Coronary artery (tissue), 2 donors: ENCODE measurements at regions not wholly inside any gene's neighbourhood (a gene's known extent, or its start where the extent isn't known, plus 50 kb on each side); places are given as distances from the start of the nearest gene placed in this dataset.

ENCODE experiments used
- DNase-seq: peaks from one replicate; pipeline ENCODE4 v3.0.0-alpha.2; 2017; ENCODE audit warnings: low spot score
- H3K27ac ChIP-seq, 2 donors: fragments of 200-600 bp; sonication (generic); one replicate each; pipeline ENCODE4 v1.5.1; 2016 to 2019
- H3K4me3 ChIP-seq: fragments of 200-600 bp; sonication (generic); 2 replicates; pipeline ENCODE4 v1.5.1; 2016; ENCODE audit warnings: mild to moderate bottlenecking, moderate library complexity
- TF ChIP-seq, protein P1 (sequence below): fragments of 200-600 bp; sonication (generic); IDR thresholded peaks from one replicate; pipeline ENCODE4 v1.5.1; 2019; ENCODE audit warnings: antibody characterized with exemption

DNA sequence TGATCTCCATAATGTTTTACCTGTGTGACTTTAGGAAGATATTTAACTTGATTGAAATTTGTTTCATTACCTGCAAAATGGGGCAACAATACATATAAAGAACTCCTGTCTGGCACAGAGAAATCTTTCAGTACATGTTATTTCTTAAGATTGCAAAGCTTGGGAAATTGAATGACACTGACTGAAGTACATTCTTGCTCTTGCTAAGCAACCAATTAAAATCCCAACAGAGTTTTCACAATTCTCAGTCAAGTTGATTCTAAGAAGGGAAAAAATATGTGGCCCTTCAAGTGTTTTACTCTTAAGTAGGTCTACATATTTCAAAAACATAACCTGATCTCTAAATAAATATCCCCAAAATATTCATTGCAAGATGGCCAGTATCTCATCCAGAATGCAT lies 2187.0 kb upstream of the ACO1 start:
- DNase-seq: no peak
- TF ChIP-seq, protein P1, sequence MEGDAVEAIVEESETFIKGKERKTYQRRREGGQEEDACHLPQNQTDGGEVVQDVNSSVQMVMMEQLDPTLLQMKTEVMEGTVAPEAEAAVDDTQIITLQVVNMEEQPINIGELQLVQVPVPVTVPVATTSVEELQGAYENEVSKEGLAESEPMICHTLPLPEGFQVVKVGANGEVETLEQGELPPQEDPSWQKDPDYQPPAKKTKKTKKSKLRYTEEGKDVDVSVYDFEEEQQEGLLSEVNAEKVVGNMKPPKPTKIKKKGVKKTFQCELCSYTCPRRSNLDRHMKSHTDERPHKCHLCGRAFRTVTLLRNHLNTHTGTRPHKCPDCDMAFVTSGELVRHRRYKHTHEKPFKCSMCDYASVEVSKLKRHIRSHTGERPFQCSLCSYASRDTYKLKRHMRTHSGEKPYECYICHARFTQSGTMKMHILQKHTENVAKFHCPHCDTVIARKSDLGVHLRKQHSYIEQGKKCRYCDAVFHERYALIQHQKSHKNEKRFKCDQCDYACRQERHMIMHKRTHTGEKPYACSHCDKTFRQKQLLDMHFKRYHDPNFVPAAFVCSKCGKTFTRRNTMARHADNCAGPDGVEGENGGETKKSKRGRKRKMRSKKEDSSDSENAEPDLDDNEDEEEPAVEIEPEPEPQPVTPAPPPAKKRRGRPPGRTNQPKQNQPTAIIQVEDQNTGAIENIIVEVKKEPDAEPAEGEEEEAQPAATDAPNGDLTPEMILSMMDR: no peak
- H3K4me3 ChIP-seq: no peak overlapping the region
- H3K27ac ChIP-seq: no peak overlapping the region

DNA sequence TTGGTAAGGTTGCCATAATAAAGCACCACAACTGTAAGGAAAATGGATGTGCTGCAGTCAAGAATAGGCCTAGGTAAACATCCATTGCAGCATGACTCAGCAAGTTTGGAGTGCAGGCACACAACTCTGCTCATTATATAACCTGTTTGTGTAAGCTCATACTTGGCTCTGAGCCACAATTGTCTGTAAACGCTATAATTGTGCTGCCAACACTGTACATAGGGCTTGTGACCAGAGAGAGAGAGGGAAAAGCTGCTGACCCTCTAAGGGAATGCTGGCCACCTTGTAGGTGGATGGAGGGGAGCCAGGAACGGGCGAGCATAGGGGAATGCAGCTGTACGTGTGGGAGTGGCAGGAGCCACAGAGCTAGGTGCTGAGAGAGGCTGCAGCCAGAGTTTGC lies 2186.5 kb upstream of the ACO1 start:
- no peak for DNase-seq
- TF ChIP-seq, protein P1: no peak
- Histone ChIP-seq H3K4me3 (no peak overlapping the region), H3K27ac (no peak overlapping the region)

DNA sequence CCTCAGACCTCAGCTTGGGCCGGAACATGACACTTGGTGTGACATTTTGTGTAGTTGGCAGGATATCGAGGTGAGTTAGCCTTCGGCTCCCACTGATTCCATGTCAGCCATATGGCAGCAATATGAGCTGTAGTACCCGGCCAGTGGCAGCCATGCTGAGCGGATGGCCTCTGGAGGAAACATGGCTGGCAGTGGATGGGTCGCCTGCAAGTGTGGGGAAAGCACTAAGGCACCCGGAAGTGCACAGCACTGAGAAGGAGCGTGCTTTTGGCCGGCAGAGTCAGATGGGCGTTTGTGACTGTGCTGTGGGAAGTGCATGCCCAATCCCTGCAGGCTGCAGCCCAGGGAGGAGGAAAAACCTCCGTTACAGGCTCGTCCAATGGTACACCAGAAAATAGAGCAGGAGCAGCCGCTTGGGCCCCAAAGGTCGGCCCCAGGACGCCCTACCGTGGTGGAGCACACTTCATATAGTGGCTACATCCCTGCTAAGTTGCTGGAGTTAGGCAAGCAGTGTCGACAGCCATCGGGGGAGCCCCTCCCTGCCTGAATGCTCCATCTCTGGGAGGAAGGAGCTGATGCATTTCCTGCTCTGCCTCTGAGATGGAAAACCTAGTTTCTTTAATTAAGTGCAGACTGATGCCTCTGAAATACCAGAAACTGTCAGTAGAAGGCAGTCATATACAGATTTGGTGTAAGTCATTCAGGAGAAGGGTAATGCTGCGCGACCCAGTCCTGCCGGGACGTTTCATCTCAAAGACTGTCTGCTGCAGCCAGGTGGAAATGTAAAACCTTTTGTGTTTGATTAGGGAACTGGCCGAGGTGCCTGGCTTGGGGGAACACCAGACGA lies 2185.8 kb upstream of the ACO1 start:
- H3K4me3 ChIP-seq: no peak overlapping the region
- TF ChIP-seq, protein P1: no peak
- DNase-seq: no peak
- H3K27ac ChIP-seq: no peak overlapping the region

DNA sequence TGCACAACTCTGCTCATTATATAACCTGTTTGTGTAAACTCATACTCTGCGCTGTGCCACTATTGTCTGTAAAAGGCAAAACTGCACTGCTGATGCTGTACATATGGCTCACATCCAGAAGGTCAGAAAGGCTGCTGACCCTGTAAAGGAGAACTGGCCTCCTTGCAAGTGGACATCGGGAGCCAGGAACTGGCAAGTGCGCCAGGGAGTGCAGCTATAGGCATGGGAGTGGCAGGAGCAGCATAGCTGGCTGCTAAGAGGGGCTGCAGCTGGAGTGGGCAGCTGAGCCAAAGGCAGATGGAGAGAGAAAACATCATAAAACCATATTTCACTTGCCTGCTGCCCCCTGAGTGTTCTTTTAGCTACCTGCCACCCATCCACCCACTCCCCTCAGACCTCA lies 2183.4 kb upstream of the ACO1 start:
- Histone ChIP-seq H3K27ac (no peak overlapping the region), H3K4me3 (no peak overlapping the region)
- no peak for DNase-seq
- TF ChIP-seq, protein P1: no peak

DNA sequence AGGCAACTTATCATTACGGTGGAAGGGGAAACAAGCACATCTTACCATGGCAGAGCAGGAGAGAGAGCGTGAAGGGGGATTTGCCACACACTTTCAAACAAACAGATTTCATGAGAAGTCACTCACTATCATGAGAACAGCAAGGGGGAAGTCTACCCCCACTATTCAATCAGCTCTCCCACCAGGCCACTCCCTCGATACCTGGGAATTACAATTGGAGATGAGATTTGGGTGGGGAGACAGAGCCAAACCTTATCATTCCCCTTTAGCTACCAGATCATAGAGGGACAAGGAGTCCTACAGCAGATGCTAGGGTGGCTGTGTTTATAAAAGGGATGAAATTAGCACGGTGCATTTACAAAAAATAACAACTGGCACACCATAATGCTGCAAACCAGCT lies 2149.4 kb upstream of the ACO1 start:
- TF ChIP-seq, protein P1: no peak
- Histone ChIP-seq H3K27ac (no peak overlapping the region), H3K4me3 (no peak overlapping the region)
- DNase-seq: no peak

DNA sequence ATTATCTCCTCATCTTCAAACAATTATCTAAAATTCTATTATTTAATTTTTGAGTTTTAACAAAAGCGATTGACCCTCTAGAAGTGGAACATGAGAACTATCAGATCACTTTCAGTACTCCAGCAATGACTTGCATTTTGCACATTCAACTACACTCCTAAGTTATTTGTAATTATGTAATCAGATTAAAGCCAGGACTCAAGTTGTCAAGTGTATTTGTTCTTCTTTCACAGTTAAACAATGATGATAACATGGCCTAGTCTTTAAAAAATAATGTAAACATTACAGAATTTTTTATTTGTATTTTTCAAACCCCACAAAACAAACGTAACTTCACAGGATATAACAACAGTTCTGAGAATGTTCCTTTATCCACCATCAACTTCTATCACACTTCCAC lies 2148.9 kb upstream of the ACO1 start:
- DNase-seq: no peak
- TF ChIP-seq, protein P1: no peak
- Histone ChIP-seq H3K4me3 (no peak overlapping the region), H3K27ac (no peak overlapping the region)

DNA sequence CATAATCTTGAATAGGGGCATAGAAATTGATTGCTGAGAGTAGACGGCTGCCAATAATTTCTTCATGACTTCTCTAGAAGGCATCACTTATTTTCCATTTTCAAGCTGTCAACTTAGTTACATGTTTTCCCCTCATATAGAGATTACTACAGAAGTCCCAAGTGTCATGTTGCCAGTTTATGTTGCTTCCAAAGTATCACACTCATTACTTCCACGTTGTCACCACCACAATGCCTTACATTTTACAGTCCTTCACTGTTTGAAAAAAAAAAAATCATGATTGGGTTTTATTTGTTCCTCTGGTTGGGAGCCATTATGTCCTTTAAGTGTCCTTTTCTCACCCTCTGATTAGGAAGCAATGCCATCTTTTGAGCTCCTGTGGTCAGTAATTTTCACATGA lies 2144.6 kb upstream of the ACO1 start:
- no peak for DNase-seq
- TF ChIP-seq, protein P1: no peak
- H3K4me3 ChIP-seq: no peak overlapping the region
- H3K27ac ChIP-seq: no peak overlapping the region
